DMS53 treated with DMSO at 0.1 percent for 48 hours (cell line): ENCODE measurements at regions not wholly inside any gene's neighbourhood (a gene's known extent, or its start where the extent isn't known, plus 50 kb on each side); places are given as distances from the start of the nearest gene placed in this dataset.

Experiments used
- DNase-seq: peaks from one replicate; lab custom pipeline; 2025; ENCODE audit not compliant: unreplicated experiment; lab: John Stamatoyannopoulos, UW

GRCh38 chr4:30429813-30430761, 290.1 kb upstream of the PCDH7 start:
- DNase-seq, result peak; percentile 24

DNA sequence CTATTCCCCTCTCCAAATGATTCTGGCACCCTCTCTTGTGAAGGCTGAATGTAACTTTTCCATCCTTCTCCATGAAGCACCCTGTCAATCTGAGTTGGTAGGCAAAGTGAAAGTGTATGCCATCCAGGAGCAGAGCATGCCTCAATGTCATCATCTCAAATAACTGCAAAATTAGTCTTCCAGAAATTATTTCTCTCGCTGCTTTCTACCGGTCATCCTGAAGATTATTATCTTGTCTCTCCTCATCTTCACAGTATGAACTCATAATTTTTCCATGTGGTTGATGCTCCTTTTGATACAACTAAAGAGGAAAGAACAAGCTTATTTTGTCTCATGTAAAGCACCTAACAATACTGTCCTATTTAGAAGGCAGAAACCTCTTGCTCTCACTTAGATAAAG, 285.5 kb upstream of the PCDH7 start:
- no peak for DNase-seq

GRCh38 chr4:30436394-30436793, 283.8 kb upstream of the PCDH7 start:
- no peak for DNase-seq

DNA sequence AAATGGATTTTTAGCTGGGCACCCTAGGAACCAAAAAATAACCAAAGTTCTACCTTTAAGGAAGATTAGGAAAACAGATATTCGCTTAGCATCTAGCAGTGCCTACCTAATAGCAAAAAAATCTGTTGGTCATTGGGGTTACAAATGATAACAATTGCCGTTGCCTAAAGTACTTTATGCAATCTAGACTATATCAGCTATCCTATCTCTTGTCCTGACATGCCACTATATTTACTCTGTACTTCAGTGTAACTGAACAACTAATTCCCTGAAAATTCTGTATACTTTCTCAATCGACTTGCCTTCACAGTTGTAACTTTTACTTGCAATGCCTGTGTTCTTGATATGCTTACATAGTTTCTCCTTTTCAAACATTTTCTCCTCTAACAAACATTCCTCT, 282.9 kb upstream of the PCDH7 start:
- DNase-seq, result no peak

DNA sequence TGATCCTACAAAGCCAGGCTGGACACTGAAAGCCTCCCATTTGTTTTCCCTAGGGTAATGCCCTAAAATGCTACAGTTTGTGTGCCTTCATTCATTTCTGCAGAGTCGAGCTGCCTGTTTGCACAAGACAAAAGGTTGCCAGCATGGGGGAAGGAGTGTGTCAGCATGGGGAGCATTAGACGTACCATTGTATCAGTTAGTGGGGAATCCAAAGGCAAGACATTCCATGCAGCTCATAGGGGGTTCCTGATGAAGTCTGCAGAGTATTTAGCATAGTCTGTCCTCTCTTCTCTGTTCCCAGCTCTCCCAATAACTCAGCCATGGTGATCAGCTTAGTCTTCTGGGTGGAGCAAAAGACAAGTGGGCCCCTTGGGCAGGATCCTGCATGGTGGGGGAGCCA, 276.9 kb upstream of the PCDH7 start:
- no peak for DNase-seq

DNA sequence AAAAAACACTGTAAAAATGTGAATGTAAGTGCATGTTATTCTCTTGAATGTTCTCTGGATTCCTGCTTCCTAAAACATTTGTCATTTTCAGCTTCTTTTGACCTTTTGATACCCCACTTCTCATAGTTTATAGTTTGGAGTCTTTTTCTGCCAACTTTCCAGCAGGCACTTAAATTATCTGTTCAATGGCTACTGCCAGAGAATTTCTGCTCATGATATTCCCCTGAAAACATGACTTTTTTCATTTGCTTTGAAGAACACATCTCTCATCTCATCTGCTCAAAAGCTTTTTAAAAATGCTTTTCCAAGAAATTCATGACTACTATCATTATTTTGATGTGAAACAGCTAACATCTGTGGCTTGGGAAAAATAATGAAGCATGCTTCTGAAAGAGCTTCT, 269.7 kb upstream of the PCDH7 start:
- DNase-seq, result no peak

- DNase-seq, result no peak
Observed at GRCh38 chr4:30454504-30454903, 265.7 kb upstream of the PCDH7 start.

DNA sequence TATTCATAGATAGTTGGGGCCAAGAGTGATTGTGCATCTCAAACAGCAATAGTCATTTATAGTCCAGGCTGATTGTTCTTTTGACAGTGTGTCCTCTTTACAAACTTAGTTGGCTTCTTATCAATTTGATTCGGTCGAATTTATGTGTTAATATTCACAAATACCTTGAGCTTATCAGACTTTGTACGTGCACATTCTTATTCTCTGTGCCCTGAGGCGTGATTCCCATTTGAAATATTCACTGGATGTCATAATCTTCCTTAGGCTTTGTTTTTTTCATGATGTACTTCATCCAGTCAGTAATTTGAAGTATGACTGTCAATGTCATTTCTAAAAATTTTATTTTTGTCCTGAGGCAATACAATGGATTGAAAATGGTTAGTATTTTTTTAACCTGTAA, 263.5 kb upstream of the PCDH7 start:
- DNase-seq, result no peak

DNA sequence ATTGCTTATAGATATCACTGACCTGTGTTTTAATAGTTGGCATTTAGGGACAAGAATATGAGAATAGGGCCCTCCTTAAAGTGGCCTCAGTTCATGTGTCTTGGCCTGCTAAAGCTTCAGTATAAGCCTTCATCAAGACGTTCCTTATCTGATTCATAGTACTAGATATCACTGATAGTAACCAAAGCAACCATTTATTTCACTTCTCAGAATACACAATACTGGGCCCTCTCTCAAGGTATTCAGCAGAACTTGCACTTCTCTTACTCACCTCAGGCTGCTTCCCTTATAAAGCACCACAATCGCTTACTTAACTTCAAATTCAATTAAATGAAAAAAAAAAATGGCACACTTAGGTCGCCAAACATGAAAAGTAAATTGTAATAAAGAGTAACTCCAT, 259.4 kb upstream of the PCDH7 start:
- no peak for DNase-seq

DNA sequence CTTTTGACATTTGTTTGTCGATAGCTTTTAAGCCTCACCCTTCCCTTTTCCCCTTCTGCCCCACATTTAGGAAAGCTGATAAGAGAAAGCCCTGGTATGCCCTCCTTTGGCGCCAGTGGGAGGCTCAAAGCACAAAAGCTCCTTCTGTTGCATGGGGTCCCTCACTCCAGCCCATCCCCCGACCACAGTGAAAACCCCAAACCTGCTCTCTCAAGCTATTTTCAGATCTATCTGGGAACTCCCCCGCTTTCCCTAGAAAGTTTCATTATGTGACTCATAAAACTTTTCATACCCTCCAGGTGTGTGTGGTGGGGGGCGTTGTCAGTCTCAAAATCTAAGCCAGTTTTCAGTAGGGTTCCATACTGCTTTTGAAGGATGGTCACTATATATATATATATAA, 259.0 kb upstream of the PCDH7 start:
- no peak for DNase-seq

DNA sequence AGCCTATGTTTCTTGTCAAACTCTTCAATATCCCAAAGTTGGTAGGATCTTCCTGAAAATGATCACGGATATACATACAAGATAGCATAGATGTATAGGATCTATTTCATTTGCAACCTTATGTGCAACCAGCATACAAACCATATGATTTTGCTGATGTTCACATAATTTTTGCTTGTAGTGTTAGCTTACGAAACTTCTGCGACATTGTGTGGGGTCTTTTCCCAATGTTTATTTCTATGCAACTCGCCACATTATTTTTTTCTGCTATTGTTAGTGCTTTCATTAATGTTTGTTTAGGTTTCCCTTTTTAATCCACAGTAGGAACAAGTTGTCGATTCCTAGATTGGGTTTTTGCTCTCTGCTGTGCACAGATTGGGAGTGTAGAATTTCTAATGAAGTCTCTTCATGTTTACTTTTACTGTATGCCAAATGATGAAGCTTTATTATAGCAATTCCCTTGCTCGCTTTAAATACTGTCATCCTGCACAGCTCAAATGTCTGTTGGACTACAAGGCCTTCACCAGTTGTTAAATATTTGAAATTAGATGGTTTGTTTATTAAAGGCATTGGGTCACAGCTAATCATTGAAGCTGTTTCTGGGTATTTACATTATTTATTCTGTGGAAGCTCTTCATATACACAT, 257.6 kb upstream of the PCDH7 start:
- no peak for DNase-seq

DNA sequence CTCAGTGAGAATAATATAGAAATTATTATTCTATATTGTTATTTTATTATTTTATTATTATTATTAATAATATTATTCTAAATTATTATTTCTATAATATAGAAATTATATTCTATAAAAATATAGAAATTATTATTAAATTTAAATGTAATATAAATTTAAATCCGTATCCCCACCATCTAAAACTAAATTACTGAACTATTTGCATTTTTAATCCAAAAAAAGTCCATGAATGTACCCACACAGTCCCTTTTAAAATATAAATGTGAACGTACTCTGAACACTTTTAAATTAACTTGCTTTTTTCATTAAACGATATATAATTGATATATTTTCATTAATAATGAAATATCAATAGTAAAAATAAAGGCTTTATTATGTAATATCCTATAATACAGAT, 248.3 kb upstream of the PCDH7 start:
- no peak for DNase-seq

- no peak for DNase-seq
Observed at GRCh38 chr4:30473225-30473624, 246.9 kb upstream of the PCDH7 start.

GRCh38 chr4:30495251-30495650, 224.9 kb upstream of the PCDH7 start:
- no peak for DNase-seq

- no peak for DNase-seq
Observed at GRCh38 chr4:30495651-30496310, 224.4 kb upstream of the PCDH7 start.

- DNase-seq, result no peak
Observed at GRCh38 chr4:30511751-30512150, 208.4 kb upstream of the PCDH7 start.

DNA sequence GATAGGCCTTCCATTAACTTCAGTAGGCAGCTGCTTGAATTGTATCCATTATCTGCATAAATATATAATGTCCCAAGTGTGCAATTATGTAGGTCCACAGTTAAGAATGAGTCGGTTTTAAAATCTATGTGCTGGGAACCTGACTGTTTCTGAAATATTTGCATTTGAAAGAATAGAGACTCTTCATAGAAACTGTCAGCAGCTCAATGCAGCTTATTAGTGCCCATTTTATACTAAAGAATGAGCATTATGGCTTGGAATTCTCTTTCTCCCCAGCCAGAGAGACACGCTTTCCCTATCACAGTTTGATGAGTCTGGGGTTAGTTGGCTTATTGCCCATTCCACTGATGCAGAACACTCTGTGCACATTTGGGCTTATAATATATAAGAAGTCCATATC, 202.0 kb upstream of the PCDH7 start:
- no peak for DNase-seq

DNA sequence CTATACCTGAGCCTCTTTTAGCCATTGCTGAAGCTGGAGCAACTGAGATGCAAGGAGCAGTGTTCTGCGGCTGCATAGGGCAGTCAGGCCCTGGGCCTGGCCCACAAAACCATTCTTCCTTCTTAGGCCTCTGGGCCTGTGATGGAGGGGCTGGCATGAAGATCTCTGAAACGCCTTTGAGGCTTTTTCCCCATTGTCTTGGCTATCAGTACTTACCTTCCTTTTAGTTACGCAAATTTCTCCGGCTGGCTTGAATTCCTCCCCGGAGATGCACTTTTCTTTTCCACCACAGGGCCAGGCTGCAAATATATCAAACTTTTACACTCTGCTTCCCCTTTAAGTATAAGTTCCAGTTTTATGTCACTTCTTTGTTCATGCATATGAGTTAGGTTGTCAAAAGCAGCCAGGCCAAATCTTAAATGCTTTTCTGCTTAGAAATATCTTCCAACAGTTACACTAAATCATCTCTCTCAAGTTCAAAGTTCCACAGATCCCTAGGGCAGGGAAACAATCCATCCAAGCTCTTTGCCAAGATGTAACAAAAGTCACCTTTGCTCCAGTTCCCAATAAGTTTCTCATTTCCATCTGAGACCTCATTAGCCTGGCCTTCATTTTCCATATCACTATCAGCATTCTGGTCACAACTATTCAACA, 194.4 kb upstream of the PCDH7 start:
- no peak for DNase-seq

GRCh38 chr4:30535255-30535654, 184.9 kb upstream of the PCDH7 start:
- no peak for DNase-seq

DNA sequence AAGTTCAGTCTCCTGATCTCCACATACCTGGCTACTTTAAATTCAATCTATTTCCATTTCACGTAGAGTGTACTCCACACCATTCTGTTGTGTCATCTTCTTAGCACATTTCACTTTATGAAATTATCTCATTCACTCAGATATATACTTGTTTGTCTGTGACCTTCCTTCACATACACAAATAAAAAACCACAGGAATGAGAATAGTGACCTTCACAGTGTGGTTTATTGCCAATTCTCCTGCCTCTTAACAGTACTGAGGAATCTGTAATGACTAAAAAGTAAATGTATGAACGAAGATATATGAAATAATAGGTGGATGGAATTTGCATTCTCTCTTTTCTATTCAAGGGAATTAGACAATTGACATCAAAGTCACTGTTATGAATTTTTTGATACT, 183.9 kb upstream of the PCDH7 start:
- DNase-seq, result no peak

GRCh38 chr4:30537456-30537855, 182.7 kb upstream of the PCDH7 start:
- no peak for DNase-seq

DNA sequence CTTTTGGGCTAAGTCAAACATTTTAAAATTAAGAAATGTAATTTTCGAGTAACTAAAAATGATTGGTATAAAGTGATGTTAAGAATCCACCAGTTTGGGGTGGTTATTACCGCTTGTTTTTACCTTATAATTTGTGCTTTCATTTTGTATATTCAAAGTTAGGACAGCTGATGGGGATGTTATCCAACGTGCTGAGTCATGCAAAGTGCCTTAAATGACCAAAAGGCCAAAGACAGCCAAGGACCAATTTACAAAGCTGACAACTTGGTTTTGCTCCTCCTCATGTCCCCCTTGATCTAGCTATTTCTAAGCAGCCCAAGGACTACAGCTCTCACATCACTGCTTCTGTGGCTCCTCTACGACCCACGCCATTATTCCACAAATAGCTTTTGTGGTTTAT, 181.4 kb upstream of the PCDH7 start:
- no peak for DNase-seq
